ENCODE measurements at regions not wholly inside any gene's neighbourhood (a gene's known extent, or its start where the extent isn't known, plus 50 kb on each side); places are given as distances from the start of the nearest gene placed in this dataset.

DNA sequence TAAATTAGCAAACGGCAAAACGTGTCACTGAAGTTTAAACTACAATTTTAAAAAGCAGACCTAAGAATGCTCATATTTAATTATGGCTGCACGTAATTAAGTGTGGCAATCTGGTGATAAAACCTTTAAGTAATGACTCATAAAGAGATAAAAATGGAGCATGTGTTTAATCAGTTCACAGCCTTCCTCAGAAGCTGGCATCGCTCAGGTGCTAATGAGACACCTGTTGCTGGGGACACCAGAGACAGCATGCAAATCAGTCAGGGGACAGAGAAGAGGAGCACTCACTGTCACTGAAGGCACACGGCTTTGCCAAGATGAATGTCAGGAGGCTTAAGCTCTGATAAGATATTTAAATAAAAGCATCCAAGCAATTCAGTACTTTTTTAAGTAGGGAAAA lies 840.3 kb downstream of the GALC start:
- TF ChIP-seq EZH2 (IDR thresholded peaks at IDR 0.05; ENCODE audit: borderline replicate concordance, low read depth, low read length, severe bottlenecking) (no peak), CTCF (IDR thresholded peaks at IDR 0.05; ENCODE audit: extremely low read depth in 1 of 2, insufficient read depth in 1 of 2, low read depth in 1 of 2, low read length in 2 of 2) (no peak), POLR2A (IDR thresholded peaks at IDR 0.05; ENCODE audit: low read depth, low read length) (no peak)
